NCI-H1092 (cell line): ENCODE measurements at regions not wholly inside any gene's neighbourhood (a gene's known extent, or its start where the extent isn't known, plus 50 kb on each side); places are given as distances from the start of the nearest gene placed in this dataset.

ENCODE experiments used
- DNase-seq: peaks from one replicate; lab custom pipeline; 2025; lab: John Stamatoyannopoulos, UW

DNA sequence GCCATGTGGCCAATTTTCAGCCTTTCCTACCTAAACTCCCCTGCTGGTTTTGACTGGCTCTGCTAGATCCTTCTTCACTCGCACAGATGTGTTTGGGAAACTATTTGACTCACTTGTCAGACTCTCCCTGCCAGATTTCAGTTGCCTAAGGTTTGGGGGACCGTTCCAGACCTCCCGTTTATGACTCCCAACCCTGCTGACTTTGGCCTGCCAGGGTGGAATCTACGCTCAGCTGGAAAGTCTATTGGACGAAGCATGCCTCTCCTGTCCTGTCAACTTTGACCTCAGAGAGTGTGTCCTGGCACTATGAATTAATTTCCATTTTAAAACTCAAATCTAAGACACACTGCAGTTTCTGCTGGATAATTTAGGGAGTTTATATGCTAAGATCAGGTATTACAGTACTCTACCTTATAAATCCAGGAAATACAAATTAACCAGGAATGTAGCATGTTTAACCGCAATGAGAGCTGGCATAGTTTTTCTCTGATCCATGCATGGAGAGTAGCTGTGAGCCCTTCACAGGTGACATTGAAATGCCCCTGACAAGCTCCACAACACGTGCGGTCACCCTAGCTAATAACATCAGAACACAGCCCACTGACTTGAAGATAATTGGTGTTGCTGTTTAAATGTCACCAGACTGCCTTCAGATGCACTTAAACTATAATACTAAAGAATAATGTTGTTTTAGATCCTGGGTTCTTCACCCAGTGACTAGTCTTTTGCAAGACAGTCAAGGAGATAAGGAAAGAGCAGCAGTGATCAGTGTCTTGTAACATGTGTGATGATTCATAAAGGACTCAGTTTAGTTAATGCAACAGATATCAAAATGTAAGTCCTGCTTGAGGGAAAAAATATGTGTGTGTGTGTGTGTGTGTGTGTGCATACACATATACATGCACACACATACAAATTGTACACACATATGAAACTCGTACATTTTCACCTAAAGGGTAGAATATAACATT lies 223.0 kb upstream of the MCTP2 start:
- no peak for DNase-seq

DNA sequence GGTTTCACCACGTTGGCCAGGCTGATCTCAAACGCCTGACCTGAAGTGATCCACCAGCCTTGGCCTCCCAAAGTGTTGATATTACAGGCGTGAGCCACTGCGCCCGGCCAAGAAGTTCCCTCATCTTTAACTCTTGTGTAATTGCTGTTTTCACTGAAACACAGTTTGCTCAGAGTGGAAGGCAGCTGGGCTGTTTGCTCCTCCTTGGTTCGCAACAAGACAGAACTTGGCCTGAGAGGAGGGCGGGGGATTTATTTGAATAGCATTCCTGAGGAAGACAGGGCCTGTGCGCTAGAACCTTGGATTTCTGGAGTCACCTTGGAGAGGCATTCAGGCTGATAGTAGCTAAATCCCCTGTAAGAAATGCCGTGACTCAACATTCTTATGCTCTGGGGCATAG lies 226.7 kb upstream of the MCTP2 start:
- no peak for DNase-seq

DNA sequence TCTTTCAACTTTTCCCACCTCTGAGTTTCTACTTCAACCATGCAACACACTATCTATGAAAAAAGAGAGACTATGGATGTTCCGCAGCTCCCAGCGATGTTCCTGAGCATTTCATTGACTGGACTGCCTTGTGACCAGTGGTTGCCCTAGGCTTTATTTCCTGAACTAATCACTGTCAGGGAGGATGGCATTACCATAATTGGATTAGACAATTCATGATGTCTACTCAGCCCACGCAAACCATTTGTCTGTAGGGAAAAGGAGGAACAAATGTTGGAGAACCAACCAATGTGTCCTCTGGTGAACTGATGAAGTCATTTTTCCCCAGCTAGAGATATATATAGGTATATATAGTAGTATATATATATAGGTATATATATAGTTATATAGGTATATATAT lies 229.3 kb upstream of the MCTP2 start:
- no peak for DNase-seq

DNA sequence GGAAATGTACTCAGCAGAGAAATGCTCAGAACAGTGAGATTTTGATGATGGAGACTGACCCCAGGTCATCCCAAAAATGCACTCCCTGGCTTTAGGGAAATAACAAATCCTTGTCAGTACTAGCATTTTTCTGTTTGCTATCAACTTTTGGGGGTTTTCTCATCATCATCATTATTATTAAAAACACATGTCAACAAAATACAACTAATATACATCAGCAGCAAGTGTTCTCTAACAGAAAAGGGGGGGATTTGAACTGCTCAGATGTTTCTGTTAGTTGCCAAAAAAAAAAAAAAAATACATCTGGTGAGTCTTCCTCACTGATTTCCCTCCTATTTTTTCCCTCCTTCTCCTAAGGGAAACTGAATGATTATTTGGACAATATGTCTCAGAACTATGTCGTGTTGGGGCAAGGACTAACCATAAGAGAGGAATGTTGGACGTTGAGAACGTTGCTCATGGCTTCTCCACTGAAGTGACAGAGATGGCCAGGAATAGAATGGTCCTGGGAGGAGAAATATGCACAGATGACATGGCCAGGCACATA lies 230.0 kb upstream of the MCTP2 start:
- DNase-seq, result no peak

- DNase-seq, result no peak
Observed at GRCh38 chr15:94000606-94001005, 230.8 kb upstream of the MCTP2 start.

DNA sequence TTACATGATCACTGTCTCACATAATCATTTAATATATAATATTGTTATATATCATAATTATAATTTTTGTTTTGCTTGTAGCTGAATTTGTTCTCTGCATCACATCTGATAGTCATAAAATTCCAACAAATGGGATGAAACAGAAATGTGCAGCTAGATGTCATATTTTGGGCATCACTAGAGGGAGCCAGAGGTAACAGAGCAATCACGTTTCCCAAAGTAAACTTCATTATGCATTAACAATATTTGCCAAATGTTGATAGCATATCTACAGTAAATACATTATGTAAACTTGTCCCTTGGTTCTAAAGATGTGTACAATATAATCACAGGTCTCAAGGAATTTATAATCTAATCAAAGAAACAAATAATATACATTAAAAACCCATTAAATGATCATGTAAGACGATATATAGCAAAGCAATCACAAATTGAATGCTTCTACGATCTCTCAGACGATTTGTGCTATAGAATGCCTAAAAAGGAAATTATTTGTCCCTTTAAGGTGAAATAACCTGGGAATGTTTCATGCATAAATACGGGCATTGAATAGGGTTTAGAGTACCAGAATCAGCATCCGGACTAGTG lies 234.2 kb upstream of the MCTP2 start:
- DNase-seq, result no peak

DNA sequence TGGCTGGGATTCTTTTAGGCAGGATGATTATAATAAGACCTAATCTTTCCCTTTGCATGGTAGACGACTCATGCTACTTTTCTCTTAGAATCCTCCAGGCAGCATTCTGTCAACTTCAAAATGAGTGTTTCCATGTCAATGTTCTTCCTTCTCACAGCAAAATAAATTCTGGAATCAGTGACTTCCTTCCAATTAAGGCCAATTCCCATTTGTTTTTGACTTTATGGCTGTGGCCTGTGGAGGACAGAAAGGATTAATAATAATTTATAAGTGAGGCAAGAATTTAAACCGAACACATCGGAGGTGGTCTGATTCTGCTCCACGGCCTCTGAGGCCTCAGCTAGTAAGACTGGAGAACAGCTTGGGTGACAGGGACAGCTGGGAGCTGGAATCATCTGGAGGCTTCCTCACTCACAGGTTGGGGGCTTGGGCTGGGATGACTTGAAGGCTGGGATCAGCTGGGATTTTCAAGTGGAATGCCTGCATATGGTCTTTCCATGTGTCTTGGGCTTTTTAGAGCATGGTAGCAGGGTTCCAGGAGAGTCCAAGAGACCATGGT lies 241.8 kb upstream of the MCTP2 start:
- no peak for DNase-seq

DNA sequence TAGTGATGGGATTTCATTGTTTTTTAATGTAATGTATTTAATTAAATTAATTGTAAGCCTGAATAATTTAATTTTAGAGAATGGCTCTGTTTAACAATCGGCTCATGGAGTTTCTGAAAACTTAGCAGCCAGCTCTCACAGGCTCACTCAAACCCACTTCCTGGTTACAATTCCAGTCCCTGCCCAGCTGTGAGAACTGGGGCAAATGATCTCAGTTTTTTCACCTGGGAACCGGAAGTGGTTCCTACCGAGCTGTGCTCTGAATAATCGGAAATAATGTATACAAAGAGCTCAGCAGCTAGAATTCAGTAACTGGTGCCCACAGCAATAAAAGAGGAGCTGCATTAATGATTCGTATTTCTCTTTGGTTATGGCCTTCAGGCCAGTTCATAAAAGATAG lies 244.3 kb upstream of the MCTP2 start:
- DNase-seq, result no peak

- DNase-seq, result no peak
Observed at GRCh38 chr15:93986400-93986984, 244.9 kb upstream of the MCTP2 start.

DNA sequence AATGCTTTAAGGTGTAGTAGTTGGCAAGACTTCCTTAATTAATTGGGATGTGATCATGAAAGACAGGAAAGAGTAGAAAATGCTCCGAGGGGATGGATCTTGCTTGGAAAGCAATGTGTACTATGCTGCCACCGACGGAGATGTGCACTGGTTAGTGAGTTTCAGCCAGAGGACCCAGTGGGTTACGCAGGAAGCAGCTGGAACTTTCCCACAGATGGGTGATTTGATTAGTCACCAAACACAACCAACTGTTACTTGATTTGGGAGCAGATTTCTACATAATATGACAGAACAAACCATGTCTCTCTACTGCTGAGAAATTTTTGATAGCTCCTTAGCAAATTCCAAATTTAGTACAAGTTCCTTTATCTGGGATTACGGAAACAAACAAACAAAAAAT lies 245.4 kb upstream of the MCTP2 start:
- DNase-seq, result no peak

DNA sequence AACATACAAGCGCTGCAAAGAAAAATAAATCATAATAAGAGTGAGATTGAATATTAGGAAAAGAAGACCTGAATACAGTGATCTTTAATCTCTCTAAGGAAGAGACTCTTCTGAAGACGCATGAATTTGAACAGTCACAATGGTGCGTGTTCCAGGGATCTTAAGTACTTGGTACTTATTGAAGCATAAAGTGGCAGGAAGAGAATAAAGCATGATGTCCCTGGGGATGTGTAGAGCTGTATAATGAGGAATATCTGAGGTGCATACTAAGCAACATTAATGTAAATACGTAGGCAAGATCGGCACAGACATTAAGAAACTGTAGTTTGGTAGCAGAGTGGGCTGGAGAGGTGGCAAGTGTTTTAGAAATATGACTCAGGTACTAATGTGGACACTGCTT lies 246.2 kb upstream of the MCTP2 start:
- DNase-seq, result no peak

- DNase-seq, result no peak
Observed at GRCh38 chr15:93983526-93983925, 247.8 kb upstream of the MCTP2 start.

GRCh38 chr15:93982226-93982727 lies 249.1 kb upstream of the MCTP2 start:
- DNase-seq, result no peak

DNA sequence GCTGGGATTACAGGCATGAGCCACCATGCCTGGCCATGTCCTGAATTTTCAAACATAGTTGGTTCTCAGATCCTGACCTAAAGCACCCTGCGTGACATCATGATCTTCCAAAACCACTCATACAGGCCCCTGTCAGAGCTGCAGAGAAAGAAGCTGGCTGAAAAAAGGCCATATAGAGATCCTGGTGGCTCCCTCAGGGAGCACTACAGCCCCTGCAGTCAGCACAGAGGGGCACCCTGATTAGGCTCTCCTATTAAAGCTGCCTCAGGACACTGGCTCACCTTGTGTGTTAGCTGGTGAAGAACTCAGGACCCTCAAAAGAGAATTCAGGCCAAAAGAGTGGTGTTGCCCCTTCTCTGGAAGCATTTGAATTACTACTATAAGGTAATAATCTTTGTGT lies 249.7 kb upstream of the MCTP2 start:
- no peak for DNase-seq

DNA sequence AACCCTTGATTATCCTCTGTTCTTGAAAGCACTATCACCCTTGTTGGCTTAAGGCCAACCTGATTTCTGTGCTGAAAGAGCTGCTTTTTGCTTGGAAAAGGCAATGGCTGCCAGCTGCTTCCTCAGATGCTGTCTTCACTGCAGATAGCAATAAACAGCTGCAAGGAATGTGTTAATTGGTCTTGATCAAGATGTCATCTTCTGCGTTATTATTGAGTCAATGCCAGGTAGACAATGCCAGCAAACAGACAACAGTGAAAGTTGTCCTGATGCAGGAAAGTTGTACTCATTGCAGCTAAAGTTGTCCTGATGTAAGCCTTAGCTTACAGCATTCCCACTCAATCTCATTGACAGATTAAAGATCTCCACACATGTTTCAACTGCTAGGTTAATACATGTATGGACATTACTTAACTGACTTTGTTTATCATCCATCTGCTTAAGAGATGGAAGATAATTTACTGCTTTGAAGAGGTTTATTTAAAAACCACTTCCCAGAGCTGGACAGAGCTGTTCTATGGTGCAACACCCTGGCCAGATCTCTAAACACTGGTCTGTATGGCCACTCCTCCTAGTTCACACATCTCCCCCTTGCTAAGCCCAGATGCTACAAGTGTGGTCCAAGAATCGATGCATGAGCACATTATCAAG lies 251.0 kb upstream of the MCTP2 start:
- no peak for DNase-seq

GRCh38 chr15:93974804-93975481 lies 256.4 kb upstream of the MCTP2 start:
- DNase-seq, result peak; percentile 23

DNA sequence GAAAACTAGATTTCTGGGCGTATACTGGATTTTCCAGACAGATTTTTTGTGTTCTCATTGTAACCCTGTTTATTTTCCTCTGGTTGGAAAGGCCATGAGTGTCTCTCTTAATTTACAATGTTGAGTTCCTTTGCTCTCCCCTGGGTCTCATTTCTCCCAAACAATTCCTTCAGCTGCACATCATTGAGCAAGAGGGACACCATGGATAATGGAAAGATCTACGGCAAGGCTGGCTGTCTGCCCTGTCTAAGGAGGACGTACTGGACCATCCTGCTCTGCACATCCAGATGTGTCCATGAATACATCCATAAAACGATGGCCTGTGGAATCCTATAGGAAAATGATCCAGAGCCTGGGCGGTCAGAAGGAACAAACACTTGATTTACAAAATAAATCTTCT lies 258.1 kb upstream of the MCTP2 start:
- DNase-seq, result no peak

DNA sequence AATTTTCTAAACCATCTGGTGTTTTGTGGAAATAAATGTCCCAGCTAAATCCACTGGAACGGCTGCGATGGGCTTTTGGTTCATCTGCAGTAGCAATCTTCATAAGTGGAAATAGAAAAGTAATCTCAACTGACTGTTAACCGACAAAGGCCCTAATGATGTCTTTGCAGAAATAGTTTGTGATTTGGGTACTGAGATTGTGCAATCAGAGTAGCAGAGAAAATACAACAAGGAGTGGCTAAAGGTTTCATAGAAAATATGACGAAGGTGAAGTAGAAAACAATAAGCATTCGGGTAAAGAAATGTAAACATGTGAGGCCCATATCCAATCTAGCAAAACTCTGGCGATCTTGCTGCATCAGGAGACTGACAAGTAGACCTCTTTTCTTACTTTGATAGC lies 262.6 kb upstream of the MCTP2 start:
- no peak for DNase-seq

DNA sequence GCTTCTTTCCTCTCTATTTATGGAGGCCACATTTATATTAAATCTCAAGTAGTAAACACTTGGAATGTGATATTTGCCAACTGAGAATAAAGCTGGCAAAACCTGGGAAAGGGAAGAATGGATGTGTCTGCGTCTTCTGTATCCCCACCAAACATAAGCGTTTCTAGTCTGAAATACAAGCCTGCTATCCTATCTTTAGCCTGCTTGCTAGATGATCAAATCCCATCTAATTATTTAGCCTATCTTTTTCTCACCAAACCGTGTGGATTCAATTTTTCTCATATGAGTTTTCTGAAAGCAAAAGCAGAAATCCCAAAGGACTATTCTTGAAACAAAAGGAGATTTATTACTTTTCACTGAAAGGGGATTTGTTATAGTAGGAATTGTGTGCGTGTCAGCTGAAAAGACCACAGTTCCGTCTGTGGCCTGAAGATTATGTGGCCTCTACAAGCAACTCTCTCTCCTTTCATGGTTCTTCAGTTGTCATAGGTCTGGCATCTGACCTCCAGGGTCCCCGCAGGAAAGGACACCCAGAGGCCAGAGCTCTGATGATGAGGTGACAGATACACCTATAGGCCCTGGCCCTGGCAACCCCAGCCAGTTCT lies 266.0 kb upstream of the MCTP2 start:
- DNase-seq, result no peak

DNA sequence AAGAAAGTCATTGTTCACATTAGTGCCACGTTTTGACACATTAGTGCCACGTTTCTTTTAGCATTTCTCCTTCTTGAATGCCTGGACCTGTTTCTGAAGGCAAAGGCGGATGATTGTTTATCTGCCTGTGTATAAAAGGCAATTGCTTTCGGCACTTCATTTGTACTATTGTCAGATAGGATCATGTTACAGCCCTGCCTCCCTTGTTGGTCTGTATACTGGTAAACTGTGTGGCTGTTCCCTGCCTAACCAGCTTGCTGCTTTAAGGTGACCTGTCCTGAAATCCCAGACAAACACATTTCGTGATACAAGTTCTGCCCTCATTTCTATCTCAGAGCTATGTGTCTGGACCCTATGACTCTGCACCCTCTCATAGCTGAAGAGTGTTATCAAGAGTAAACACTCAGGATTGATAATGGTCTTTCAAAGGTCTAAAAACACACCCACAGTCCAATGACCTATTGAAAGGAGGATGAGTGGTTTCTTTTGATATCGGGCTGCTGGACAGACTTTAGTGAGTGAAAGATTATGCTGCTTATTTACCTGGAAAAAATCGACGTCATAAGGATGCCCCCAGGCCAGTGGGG lies 276.3 kb upstream of the MCTP2 start:
- DNase-seq, result no peak

- no peak for DNase-seq
Observed at GRCh38 chr15:93948726-93949125, 282.6 kb upstream of the MCTP2 start.
